Prostate gland (tissue), 2 donors: ENCODE measurements at regions not wholly inside any gene's neighbourhood (a gene's known extent, or its start where the extent isn't known, plus 50 kb on each side); places are given as distances from the start of the nearest gene placed in this dataset.
"Not testable (repeated sequence)": the region's sequence is repeated elsewhere in the genome, so short reads cannot be mapped to it uniquely, and the experiment has no call there.

Experiments used
- DNase-seq: peaks from one replicate; pipeline ENCODE4 v3.0.0-alpha.2; 2019; ENCODE audit warnings: low spot score
- H3K27ac ChIP-seq, 2 donors: fragments of 200-600 bp; sonication (generic); 2 replicates each; pipeline ENCODE4 v1.5.1; 2017 to 2019
- H3K27me3 ChIP-seq: fragments of 200-600 bp; sonication (generic); replicated peaks from 2 replicates; pipeline ENCODE4 v1.5.1; 2019; ENCODE audit not compliant: insufficient read depth
- H3K36me3 ChIP-seq, 2 donors: fragments of 200-600 bp; sonication (generic); 1 replicate in 1 of 2; 2 replicates in 1 of 2; pipeline versions ENCODE4 v1.5.1 to v1.8.1; 2017 to 2019
- H3K4me1 ChIP-seq: fragments of 200-600 bp; sonication (generic); replicated peaks from 2 replicates; pipeline ENCODE4 v1.5.1; 2019
- H3K4me3 ChIP-seq, 2 donors: fragments of 200-600 bp; sonication (generic); 2 replicates each; pipeline ENCODE4 v1.5.1; 2017 to 2019
- H3K9me3 ChIP-seq: fragments of 200-600 bp; sonication (generic); 2 replicates; pipeline ENCODE4 v1.5.1; 2017
- POLR2A ChIP-seq: fragments of 450-650 bp; IDR thresholded peaks from one replicate; pipeline ENCODE4 v1.6.1; 2016; ENCODE audit warnings: antibody characterized with exemption, mild to moderate bottlenecking
- POLR2AphosphoS5 ChIP-seq: sonication (generic); formaldehyde crosslinking; IDR thresholded peaks from one replicate; pipeline ENCODE4 v1.6.1; 2017; ENCODE audit warnings: antibody characterized with exemption
- WGBS: methylation state at CpG from one replicate; pipeline ENCODE4 v1.1.5; 2018; 5-methylcytosine and 5-hydroxymethylcytosine counted together
- intact Hi-C: fragments of 100-400 bp; cut with DNase I; formaldehyde crosslinking; loops from one replicate; pipeline ENCODE4 v1.14.2; 2022
- TF ChIP-seq, protein P1 (sequence below), 4 experiments: fragments of 200-600 bp in 2 of 4; fragments of 450-650 bp in 2 of 4; sonication (generic) in 2 of 4; IDR thresholded peaks; 1 replicate in 3 of 4; 2 replicates in 1 of 4; pipeline ENCODE4 v1.5.1; 2016 to 2019; ENCODE audit warnings: antibody characterized with exemption in 4 of 4, mild to moderate bottlenecking in 2 of 4, moderate library complexity in 2 of 4

- DNase-seq, result no peak
- Histone ChIP-seq H3K36me3 (no peaks in the 10 kb centered on the region), H3K9me3 (no peaks in the 10 kb centered on the region), H3K4me1 (no peaks in the 10 kb centered on the region), H3K4me3 (no peak overlapping the region), H3K27me3 (no peaks in the 10 kb centered on the region), H3K27ac (no peak overlapping the region)
- intact Hi-C loops, result no loop called here
- 90% methylated on average over 1 of the region's 1 CpG for WGBS
- TF ChIP-seq POLR2A (no peak), POLR2AphosphoS5 (no peak)
- TF ChIP-seq, protein P1, sequence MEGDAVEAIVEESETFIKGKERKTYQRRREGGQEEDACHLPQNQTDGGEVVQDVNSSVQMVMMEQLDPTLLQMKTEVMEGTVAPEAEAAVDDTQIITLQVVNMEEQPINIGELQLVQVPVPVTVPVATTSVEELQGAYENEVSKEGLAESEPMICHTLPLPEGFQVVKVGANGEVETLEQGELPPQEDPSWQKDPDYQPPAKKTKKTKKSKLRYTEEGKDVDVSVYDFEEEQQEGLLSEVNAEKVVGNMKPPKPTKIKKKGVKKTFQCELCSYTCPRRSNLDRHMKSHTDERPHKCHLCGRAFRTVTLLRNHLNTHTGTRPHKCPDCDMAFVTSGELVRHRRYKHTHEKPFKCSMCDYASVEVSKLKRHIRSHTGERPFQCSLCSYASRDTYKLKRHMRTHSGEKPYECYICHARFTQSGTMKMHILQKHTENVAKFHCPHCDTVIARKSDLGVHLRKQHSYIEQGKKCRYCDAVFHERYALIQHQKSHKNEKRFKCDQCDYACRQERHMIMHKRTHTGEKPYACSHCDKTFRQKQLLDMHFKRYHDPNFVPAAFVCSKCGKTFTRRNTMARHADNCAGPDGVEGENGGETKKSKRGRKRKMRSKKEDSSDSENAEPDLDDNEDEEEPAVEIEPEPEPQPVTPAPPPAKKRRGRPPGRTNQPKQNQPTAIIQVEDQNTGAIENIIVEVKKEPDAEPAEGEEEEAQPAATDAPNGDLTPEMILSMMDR (IDR thresholded peaks at IDR 0.05), result no peak
These were observed 101.1 kb upstream of the PPP2R3B start for GRCh38 chrX:487836-488235.

- no peaks in the 10 kb centered on the region for H3K9me3 ChIP-seq
- intact Hi-C loops, result no loop called here
- DNase-seq, result no peak
- TF ChIP-seq, protein P1 (IDR thresholded peaks at IDR 0.05), result no peak
- TF ChIP-seq POLR2A, result no peak
- no peak for TF ChIP-seq POLR2AphosphoS5
- 82% methylated on average over 12 of the region's 12 CpGs for WGBS
- H3K36me3 ChIP-seq, result no peaks in the 10 kb centered on the region
- no peak overlapping the region for H3K4me3 ChIP-seq
- no peak overlapping the region for H3K27ac ChIP-seq
- no peaks in the 10 kb centered on the region for H3K27me3 ChIP-seq
- H3K4me1 ChIP-seq, result no peaks in the 10 kb centered on the region
These were observed 103.1 kb upstream of the PPP2R3B start for GRCh38 chrX:489820-490219.

GRCh38 chrX:497186-498014, 110.7 kb upstream of the PPP2R3B start:
- TF ChIP-seq POLR2A, result no peak
- no peak for TF ChIP-seq POLR2AphosphoS5
- TF ChIP-seq, protein P1 (IDR thresholded peaks at IDR 0.05), result no peak
- Histone ChIP-seq H3K4me1 (no peaks in the 10 kb centered on the region), H3K36me3 (no peaks in the 10 kb centered on the region), H3K27ac (no peak overlapping the region), H3K27me3 (no peaks in the 10 kb centered on the region), H3K4me3 (no peak overlapping the region), H3K9me3 (no peaks in the 10 kb centered on the region)
- WGBS, result 56% methylated on average over 39 of the region's 39 CpGs
- intact Hi-C loops, result no loop called here
- no peak for DNase-seq

GRCh38 chrX:498901-499300, 112.2 kb upstream of the PPP2R3B start:
- intact Hi-C loops, H3K4me3 ChIP-seq, H3K4me1 ChIP-seq, H3K27me3 ChIP-seq, H3K27ac ChIP-seq, H3K36me3 ChIP-seq, DNase-seq, H3K9me3 ChIP-seq: not testable (repeated sequence)
- 82% methylated on average over 12 of the region's 12 CpGs for WGBS

DNA sequence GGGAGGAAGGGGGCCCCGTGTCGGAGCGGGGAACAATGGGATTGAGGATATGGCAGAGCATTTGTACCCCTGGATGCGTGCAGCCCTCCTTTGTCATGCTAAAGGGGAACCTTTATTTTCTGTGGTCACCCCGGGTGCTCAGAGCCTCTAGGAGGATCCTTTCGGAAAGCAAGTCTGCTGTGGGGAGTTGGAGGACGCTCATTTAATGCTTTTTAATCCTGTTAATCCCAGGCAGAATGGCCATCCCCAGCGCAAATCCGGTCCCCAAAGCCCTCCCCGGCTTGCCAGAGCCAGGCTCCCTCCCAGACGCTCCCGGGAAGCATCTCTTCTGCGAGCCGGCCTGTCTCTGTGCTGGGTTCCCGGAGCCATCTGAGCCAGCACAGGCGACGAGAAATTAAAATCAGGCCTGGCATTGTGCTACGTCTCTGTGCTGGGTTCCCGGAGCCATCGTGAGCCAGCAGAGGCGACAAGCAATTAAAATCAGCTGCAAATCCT, 113.2 kb upstream of the PPP2R3B start:
- H3K4me3 ChIP-seq, result no peak overlapping the region
- H3K9me3 ChIP-seq, result no peaks in the 10 kb centered on the region
- 5% methylated on average over 21 of the region's 21 CpGs for WGBS
- H3K27me3 ChIP-seq, result no peaks in the 10 kb centered on the region
- intact Hi-C loops, result no loop called here
- no peaks in the 10 kb centered on the region for H3K36me3 ChIP-seq
- H3K4me1 ChIP-seq, result no peaks in the 10 kb centered on the region
- no peak overlapping the region for H3K27ac ChIP-seq
- TF ChIP-seq POLR2AphosphoS5, result no peak
- TF ChIP-seq POLR2A, result no peak
- TF ChIP-seq, protein P1 (IDR thresholded peaks at IDR 0.05), result no peak
- no peak for DNase-seq
